ENCODE measurements at regions not wholly inside any gene's neighbourhood (a gene's known extent, or its start where the extent isn't known, plus 50 kb on each side); places are given as distances from the start of the nearest gene placed in this dataset.

- TF ChIP-seq, protein P1, sequence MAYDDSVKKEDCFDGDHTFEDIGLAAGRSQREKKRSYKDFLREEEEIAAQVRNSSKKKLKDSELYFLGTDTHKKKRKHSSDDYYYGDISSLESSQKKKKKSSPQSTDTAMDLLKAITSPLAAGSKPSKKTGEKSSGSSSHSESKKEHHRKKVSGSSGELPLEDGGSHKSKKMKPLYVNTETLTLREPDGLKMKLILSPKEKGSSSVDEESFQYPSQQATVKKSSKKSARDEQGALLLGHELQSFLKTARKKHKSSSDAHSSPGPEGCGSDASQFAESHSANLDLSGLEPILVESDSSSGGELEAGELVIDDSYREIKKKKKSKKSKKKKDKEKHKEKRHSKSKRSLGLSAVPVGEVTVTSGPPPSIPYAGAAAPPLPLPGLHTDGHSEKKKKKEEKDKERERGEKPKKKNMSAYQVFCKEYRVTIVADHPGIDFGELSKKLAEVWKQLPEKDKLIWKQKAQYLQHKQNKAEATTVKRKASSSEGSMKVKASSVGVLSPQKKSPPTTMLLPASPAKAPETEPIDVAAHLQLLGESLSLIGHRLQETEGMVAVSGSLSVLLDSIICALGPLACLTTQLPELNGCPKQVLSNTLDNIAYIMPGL (CRISPR knock-in tag; IDR thresholded peaks at IDR 0.05), result no peak
- TF ChIP-seq FOXP4 (CRISPR knock-in tag; IDR thresholded peaks at IDR 0.05), result no peak
- TF ChIP-seq, protein P2, sequence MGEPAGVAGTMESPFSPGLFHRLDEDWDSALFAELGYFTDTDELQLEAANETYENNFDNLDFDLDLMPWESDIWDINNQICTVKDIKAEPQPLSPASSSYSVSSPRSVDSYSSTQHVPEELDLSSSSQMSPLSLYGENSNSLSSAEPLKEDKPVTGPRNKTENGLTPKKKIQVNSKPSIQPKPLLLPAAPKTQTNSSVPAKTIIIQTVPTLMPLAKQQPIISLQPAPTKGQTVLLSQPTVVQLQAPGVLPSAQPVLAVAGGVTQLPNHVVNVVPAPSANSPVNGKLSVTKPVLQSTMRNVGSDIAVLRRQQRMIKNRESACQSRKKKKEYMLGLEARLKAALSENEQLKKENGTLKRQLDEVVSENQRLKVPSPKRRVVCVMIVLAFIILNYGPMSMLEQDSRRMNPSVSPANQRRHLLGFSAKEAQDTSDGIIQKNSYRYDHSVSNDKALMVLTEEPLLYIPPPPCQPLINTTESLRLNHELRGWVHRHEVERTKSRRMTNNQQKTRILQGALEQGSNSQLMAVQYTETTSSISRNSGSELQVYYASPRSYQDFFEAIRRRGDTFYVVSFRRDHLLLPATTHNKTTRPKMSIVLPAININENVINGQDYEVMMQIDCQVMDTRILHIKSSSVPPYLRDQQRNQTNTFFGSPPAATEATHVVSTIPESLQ (CRISPR knock-in tag; IDR thresholded peaks at IDR 0.05), result no peak
- TF ChIP-seq ZNF219 (CRISPR knock-in tag; IDR thresholded peaks at IDR 0.05; ENCODE audit: borderline replicate concordance), result no peak
- no peak for TF ChIP-seq FOXJ3 (CRISPR knock-in tag; IDR thresholded peaks at IDR 0.05; ENCODE audit: borderline replicate concordance)
- TF ChIP-seq, protein P3, sequence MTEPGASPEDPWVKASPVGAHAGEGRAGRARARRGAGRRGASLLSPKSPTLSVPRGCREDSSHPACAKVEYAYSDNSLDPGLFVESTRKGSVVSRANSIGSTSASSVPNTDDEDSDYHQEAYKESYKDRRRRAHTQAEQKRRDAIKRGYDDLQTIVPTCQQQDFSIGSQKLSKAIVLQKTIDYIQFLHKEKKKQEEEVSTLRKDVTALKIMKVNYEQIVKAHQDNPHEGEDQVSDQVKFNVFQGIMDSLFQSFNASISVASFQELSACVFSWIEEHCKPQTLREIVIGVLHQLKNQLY (CRISPR knock-in tag; IDR thresholded peaks at IDR 0.05), result no peak
- no peak for TF ChIP-seq SMAD4 (CRISPR knock-in tag; IDR thresholded peaks at IDR 0.05)
- no peak for TF ChIP-seq ZNF396 (CRISPR knock-in tag; IDR thresholded peaks at IDR 0.05; ENCODE audit: borderline replicate concordance)
- TF ChIP-seq SOX15 (CRISPR knock-in tag; IDR thresholded peaks at IDR 0.05), result no peak
- TF ChIP-seq, protein P4, sequence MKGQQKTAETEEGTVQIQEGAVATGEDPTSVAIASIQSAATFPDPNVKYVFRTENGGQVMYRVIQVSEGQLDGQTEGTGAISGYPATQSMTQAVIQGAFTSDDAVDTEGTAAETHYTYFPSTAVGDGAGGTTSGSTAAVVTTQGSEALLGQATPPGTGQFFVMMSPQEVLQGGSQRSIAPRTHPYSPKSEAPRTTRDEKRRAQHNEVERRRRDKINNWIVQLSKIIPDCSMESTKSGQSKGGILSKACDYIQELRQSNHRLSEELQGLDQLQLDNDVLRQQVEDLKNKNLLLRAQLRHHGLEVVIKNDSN (CRISPR knock-in tag; IDR thresholded peaks at IDR 0.05), result no peak
- TF ChIP-seq CDX4 (CRISPR knock-in tag; IDR thresholded peaks at IDR 0.05; ENCODE audit: borderline replicate concordance), result no peak
Measured at GRCh38 chr1:213858581-213858980, 129.2 kb upstream of the PROX1 start (continued).

- Mint-ChIP-seq H3K9me3 (no peaks in the 10 kb centered on the region), H3K27ac (no peak overlapping the region), H3K27me3 (ENCODE audit: low read depth) (no peaks in the 10 kb centered on the region; the same call in 1 of the 2 replicates), H3K36me3 (no peaks in the 10 kb centered on the region), H3K4me3 (no peak overlapping the region), H3K4me1 (0 out of 2 replicates have a peak, but pooled peaks cover 6% of the 10 kb centered on the region)
- POLR2A ChIA-PET, result no interaction called here
- no peak for TF ChIP-seq RELA (CRISPR knock-in tag; IDR thresholded peaks at IDR 0.05; ENCODE audit: borderline replicate concordance)
- no peak for TF ChIP-seq ESRRA (CRISPR knock-in tag; IDR thresholded peaks at IDR 0.05; ENCODE audit: borderline replicate concordance)
- TF ChIP-seq, protein P5, sequence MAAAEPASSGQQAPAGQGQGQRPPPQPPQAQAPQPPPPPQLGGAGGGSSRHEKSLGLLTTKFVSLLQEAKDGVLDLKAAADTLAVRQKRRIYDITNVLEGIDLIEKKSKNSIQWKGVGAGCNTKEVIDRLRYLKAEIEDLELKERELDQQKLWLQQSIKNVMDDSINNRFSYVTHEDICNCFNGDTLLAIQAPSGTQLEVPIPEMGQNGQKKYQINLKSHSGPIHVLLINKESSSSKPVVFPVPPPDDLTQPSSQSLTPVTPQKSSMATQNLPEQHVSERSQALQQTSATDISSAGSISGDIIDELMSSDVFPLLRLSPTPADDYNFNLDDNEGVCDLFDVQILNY (CRISPR knock-in tag; IDR thresholded peaks at IDR 0.05), result no peak
- no peak for TF ChIP-seq ZNF396 (CRISPR knock-in tag; IDR thresholded peaks at IDR 0.05; ENCODE audit: borderline replicate concordance)
- no peak for TF ChIP-seq FOXK1 (CRISPR knock-in tag; IDR thresholded peaks at IDR 0.05)
- no peak for TF ChIP-seq JUN (CRISPR knock-in tag; IDR thresholded peaks at IDR 0.05)
- TF ChIP-seq SP1 (CRISPR knock-in tag; conservative IDR thresholded peaks at IDR 0.05), result no peak
- TF ChIP-seq, protein P6, sequence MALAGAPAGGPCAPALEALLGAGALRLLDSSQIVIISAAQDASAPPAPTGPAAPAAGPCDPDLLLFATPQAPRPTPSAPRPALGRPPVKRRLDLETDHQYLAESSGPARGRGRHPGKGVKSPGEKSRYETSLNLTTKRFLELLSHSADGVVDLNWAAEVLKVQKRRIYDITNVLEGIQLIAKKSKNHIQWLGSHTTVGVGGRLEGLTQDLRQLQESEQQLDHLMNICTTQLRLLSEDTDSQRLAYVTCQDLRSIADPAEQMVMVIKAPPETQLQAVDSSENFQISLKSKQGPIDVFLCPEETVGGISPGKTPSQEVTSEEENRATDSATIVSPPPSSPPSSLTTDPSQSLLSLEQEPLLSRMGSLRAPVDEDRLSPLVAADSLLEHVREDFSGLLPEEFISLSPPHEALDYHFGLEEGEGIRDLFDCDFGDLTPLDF (CRISPR knock-in tag; IDR thresholded peaks at IDR 0.05), result no peak
- TF ChIP-seq IRF2 (CRISPR knock-in tag; IDR thresholded peaks at IDR 0.05; ENCODE audit: borderline replicate concordance, low read depth), result no peak
- TF ChIP-seq, protein P7, sequence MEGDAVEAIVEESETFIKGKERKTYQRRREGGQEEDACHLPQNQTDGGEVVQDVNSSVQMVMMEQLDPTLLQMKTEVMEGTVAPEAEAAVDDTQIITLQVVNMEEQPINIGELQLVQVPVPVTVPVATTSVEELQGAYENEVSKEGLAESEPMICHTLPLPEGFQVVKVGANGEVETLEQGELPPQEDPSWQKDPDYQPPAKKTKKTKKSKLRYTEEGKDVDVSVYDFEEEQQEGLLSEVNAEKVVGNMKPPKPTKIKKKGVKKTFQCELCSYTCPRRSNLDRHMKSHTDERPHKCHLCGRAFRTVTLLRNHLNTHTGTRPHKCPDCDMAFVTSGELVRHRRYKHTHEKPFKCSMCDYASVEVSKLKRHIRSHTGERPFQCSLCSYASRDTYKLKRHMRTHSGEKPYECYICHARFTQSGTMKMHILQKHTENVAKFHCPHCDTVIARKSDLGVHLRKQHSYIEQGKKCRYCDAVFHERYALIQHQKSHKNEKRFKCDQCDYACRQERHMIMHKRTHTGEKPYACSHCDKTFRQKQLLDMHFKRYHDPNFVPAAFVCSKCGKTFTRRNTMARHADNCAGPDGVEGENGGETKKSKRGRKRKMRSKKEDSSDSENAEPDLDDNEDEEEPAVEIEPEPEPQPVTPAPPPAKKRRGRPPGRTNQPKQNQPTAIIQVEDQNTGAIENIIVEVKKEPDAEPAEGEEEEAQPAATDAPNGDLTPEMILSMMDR (IDR thresholded peaks at IDR 0.05), result no peak
- CTCF ChIA-PET, result no interaction called here
- DNase-seq (ENCODE audit: low spot score) (no peak), ATAC-seq (no peak)
Measured at GRCh38 chr1:213861841-213862240, 125.9 kb upstream of the PROX1 start.
